ENCODE measurements at regions not wholly inside any gene's neighbourhood (a gene's known extent, or its start where the extent isn't known, plus 50 kb on each side); places are given as distances from the start of the nearest gene placed in this dataset.
"Not testable (repeated sequence)": the region's sequence is repeated elsewhere in the genome, so short reads cannot be mapped to it uniquely, and the experiment has no call there.

DNA sequence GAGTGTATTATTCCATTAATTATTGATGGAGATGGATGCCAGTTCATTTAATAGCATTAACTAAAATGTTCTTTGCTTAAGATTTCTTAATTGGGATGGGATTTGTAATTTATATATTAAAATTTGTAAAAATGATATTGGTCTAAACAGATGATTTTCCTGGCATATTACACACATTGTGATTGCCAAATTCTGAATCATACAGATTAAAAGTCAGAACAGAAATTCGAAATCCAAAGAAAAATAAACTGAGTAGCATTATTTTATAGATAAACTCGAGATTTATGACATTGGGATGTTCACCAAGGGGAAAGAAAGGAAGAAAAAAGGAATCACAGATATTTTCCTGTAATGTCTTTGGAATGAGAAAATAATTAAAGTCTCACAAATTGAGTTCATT, 481.1 kb downstream of the CCER1 start:
- Histone ChIP-seq H3K27ac (no peak overlapping the region), H3K36me3 (ENCODE audit: insufficient read depth in 1 of 2, low read depth in 1 of 2) (no peaks in the 10 kb centered on the region), H3K4me1 (no peaks in the 10 kb centered on the region), H3K27me3 (ENCODE audit: insufficient read depth in 3 of 3, low read length in 2 of 3) (no peaks in the 10 kb centered on the region), H3K9me3 (peaks cover 6% of the 10 kb centered on the region), H3K4me3 (no peak overlapping the region)
- ATAC-seq = no peak
- intact Hi-C loops (cut with DNase I) = no loop called here
- 13 to 35% (median 21%) methylated on average over 2 of the region's 2 CpGs for whole genome bisulfite sequencing, 3 donors
- TF ChIP-seq, protein P1, sequence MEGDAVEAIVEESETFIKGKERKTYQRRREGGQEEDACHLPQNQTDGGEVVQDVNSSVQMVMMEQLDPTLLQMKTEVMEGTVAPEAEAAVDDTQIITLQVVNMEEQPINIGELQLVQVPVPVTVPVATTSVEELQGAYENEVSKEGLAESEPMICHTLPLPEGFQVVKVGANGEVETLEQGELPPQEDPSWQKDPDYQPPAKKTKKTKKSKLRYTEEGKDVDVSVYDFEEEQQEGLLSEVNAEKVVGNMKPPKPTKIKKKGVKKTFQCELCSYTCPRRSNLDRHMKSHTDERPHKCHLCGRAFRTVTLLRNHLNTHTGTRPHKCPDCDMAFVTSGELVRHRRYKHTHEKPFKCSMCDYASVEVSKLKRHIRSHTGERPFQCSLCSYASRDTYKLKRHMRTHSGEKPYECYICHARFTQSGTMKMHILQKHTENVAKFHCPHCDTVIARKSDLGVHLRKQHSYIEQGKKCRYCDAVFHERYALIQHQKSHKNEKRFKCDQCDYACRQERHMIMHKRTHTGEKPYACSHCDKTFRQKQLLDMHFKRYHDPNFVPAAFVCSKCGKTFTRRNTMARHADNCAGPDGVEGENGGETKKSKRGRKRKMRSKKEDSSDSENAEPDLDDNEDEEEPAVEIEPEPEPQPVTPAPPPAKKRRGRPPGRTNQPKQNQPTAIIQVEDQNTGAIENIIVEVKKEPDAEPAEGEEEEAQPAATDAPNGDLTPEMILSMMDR (IDR thresholded peaks at IDR 0.05) = no peak
- no peak for DNase-seq

DNA sequence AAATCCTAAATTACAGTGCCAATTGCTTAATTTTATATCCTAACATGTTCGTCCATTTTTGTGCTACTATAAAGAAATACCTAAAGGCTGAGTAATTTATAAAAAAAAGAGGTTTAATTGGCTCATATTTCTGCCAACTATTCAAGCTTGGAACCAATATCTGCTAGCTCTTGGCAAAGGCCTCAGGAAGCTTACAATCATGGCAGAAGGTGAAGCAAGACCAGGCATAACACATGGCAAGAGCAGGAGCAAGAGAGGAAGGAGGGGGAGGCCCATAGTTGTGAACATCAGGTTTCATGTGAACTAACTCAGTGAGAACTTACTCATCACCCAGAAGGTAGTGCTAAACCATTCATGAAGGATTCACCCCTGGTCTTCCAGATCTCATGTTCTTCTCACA, 494.3 kb downstream of the CCER1 start:
- WGBS, 3 donors = 44 to 64% (median 52%) methylated on average over 1 of the region's 1 CpG
- Histone ChIP-seq H3K36me3 (ENCODE audit: insufficient read depth in 1 of 2, low read depth in 1 of 2) (no peaks in the 10 kb centered on the region), H3K4me1 (no peaks in the 10 kb centered on the region), H3K9me3 (no peaks in the 10 kb centered on the region), H3K27me3 (ENCODE audit: insufficient read depth in 3 of 3, low read length in 2 of 3) (no peaks in the 10 kb centered on the region), H3K4me3 (no peak overlapping the region), H3K27ac (no peak overlapping the region)
- DNase-seq (no peak), ATAC-seq (no peak)
- TF ChIP-seq, protein P1 (IDR thresholded peaks at IDR 0.05) = no peak
- intact Hi-C loops (cut with DNase I) = no loop called here

DNA sequence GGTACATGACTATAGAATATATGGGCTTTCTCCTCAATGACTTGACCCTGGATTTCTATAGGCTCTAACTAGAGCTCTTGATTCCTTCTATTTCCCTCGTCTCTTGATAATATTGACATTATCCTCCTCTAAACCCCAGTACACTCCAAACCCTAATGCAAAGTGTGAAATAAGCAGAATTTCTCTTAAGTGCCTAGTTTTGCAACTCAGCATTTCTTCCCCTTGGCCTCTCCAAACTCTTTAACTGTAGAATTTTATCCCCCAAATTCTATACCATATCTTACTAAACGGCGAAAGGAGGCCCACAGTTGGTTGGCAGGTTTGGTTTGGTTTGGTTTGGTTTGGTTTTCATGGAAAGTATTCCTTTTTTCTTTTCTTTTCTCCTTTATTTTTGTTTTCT, 498.7 kb downstream of the CCER1 start:
- H3K27ac ChIP-seq = no peak overlapping the region
- intact Hi-C loops (cut with DNase I) = no loop called here
- no peak for DNase-seq
- ATAC-seq = no peak
- TF ChIP-seq, protein P1 (IDR thresholded peaks at IDR 0.05) = no peak
- no peak overlapping the region for H3K4me3 ChIP-seq
- H3K4me1 ChIP-seq = no peaks in the 10 kb centered on the region
- no peaks in the 10 kb centered on the region for H3K9me3 ChIP-seq
- H3K27me3 ChIP-seq (ENCODE audit: insufficient read depth in 3 of 3, low read length in 2 of 3) = no peaks in the 10 kb centered on the region
- WGBS, 3 donors = 90 to 97% (median 93%) methylated on average over 3 of the region's 3 CpGs
- H3K36me3 ChIP-seq (ENCODE audit: insufficient read depth in 1 of 2, low read depth in 1 of 2) = no peaks in the 10 kb centered on the region

DNA sequence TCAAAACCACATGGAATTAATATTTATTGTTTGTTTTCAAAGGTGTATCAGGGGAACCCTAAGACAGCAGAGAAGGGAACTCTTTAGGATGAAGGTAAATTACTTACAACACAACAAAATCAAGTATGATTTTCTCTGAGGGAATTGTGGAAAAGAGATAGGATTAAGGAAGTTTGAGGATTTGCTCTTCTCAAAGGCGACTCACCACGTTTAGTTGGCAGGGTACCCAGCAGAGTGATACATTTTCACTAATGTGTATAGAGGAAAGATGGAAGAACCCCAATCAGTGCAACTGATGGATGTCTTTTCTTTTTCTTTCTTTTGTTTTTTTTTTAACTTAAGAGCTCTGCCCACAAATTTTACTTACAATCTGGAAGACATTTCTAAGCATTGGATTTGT, 499.2 kb downstream of the CCER1 start:
- DNase-seq (no peak), ATAC-seq (no peak)
- intact Hi-C loops (cut with DNase I) = no loop called here
- Histone ChIP-seq H3K9me3 (no peaks in the 10 kb centered on the region), H3K27me3 (ENCODE audit: insufficient read depth in 3 of 3, low read length in 2 of 3) (no peaks in the 10 kb centered on the region), H3K27ac (no peak overlapping the region), H3K4me3 (no peak overlapping the region), H3K36me3 (ENCODE audit: insufficient read depth in 1 of 2, low read depth in 1 of 2) (no peaks in the 10 kb centered on the region), H3K4me1 (no peaks in the 10 kb centered on the region)
- WGBS, 3 donors = 43 to 51% (median 50%) methylated on average over 2 of the region's 2 CpGs
- TF ChIP-seq, protein P1 (IDR thresholded peaks at IDR 0.05) = no peak

DNA sequence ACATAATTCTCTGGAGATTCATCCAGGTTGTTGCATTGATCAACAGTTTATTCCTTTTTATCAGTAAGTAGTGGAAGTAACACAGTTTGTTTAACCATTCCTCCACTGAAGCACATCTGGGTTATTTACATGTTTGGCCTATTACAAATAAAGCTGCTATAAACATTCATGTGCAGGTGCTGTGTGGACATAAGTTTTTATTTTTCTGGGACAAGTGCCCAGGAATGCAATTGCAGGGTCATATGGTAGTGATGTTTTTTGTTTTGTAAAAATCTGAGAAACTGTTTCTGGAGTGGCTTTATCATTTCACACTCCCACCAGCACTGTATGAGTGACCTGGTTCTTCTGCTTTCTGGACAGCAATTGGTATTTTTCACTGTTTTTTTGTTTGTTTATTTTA, 505.4 kb downstream of the CCER1 start:
- H3K4me3 ChIP-seq = no peak overlapping the region
- H3K9me3 ChIP-seq = no peaks in the 10 kb centered on the region
- H3K36me3 ChIP-seq (ENCODE audit: insufficient read depth in 1 of 2, low read depth in 1 of 2) = no peaks in the 10 kb centered on the region
- no peak overlapping the region for H3K27ac ChIP-seq
- ATAC-seq (no peak), DNase-seq (no peak)
- TF ChIP-seq, protein P1 (IDR thresholded peaks at IDR 0.05) = no peak
- intact Hi-C loops (cut with DNase I) = no loop called here
- no peaks in the 10 kb centered on the region for H3K27me3 ChIP-seq (ENCODE audit: insufficient read depth in 3 of 3, low read length in 2 of 3)
- no peaks in the 10 kb centered on the region for H3K4me1 ChIP-seq

DNA sequence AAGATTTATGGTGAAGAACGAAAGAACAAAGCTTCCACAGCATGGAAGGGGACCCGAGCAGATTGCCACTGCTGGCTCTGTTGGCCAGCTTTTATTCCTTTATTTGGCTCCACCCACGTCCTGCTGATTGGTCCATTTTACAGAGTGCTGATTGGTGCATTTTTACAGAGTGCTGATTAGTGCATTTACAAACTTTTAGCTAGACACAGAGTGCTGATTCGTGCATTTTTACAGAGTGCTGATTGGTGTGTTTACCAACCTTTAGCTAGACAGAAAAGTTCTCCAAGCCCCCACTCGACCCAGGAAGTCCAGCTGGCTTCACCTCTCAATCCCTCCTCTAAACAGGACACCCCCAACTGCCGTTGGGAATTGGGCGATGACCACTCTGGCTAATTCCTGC, 511.5 kb downstream of the CCER1 start:
- ATAC-seq; H3K36me3 ChIP-seq (ENCODE audit: insufficient read depth in 1 of 2, low read depth in 1 of 2); DNase-seq; H3K27me3 ChIP-seq (ENCODE audit: insufficient read depth in 3 of 3, low read length in 2 of 3); intact Hi-C loops (cut with DNase I); H3K4me3 ChIP-seq; H3K27ac ChIP-seq; H3K4me1 ChIP-seq: not testable (repeated sequence)
- 67 to 82% (median 79%) methylated on average over 7 of the region's 7 CpGs for WGBS, 3 donors
- H3K9me3 ChIP-seq = peaks cover 13% of the 10 kb centered on the region

Data from psoas muscle (tissue), 7 donors.